Aorta (tissue), 5 donors: ENCODE measurements at regions not wholly inside any gene's neighbourhood (a gene's known extent, or its start where the extent isn't known, plus 50 kb on each side); places are given as distances from the start of the nearest gene placed in this dataset.

ENCODE experiments used
- ATAC-seq: fragments of 200-7000 bp; cut with Tn5 transposase; one replicate; pipeline ENCODE4 v1.9.1; 2022; ENCODE audit warnings: moderate library complexity; ENCODE audit not compliant: low FRiP score
- DNase-seq, 2 donors: peaks; one replicate each; pipeline ENCODE4 v3.0.0-alpha.2; 2020
- H3K27ac ChIP-seq, 2 donors: one replicate each; pipeline ENCODE4 v1.5.1; 2013; ENCODE audit warnings: low read length in 2 of 2, mild to moderate bottlenecking in 2 of 2, moderate library complexity in 2 of 2, control low read depth in 1 of 2, inconsistent platforms in 1 of 2, low read depth in 1 of 2
- H3K27me3 ChIP-seq, 2 donors: one replicate each; pipeline ENCODE4 v1.6.1; 2013; ENCODE audit warnings: control low read depth in 1 of 2, low read length in 1 of 2, mild to moderate bottlenecking in 1 of 2, moderate library complexity in 1 of 2; ENCODE audit not compliant: insufficient read depth in 2 of 2, control insufficient read depth in 1 of 2
- H3K36me3 ChIP-seq, 2 donors: one replicate each; pipeline ENCODE4 v1.6.1; 2013; ENCODE audit warnings: control low read depth in 1 of 2, low read length in 1 of 2, mild to moderate bottlenecking in 1 of 2; ENCODE audit not compliant: insufficient read depth in 2 of 2, control insufficient read depth in 1 of 2
- H3K4me1 ChIP-seq, 2 donors: one replicate each; pipeline ENCODE4 v1.6.1; 2013; ENCODE audit warnings: low read length in 2 of 2, control low read depth in 1 of 2, mild to moderate bottlenecking in 1 of 2, moderate library complexity in 1 of 2; ENCODE audit not compliant: insufficient read depth in 2 of 2, control insufficient read depth in 1 of 2
- H3K4me3 ChIP-seq, 2 donors: one replicate each; pipeline ENCODE4 v1.5.1; 2013; ENCODE audit warnings: low read length in 2 of 2, control low read depth in 1 of 2, mild to moderate bottlenecking in 1 of 2
- H3K9me3 ChIP-seq: one replicate; pipeline ENCODE4 v1.6.1; 2013; ENCODE audit warnings: mild to moderate bottlenecking, low read length; ENCODE audit not compliant: control insufficient read depth
- WGBS, 2 donors: extraction: QIAGEN DNeasy Blood & Tissue Kit; methylation state at CpG; one replicate each; pipeline ENCODE4 v1.1.7; 2013; 5-methylcytosine and 5-hydroxymethylcytosine counted together
- intact Hi-C, 2 donors: fragments of 100-400 bp; cut with DNase I; formaldehyde crosslinking; loops; one replicate each; pipeline versions ENCODE4 v1.14.2 to v1.15.0; 2022
- donor health status: healthy with polysubstance abuse.
- donor health status: Bipolar disorder and iron deficiency.
- donor health status: DM: no; HTN: no; CAD: no.
- donor health status: DM: no; HTN: no; CAD: no.
- donor health status: DM: yes; HTN: yes; CAD: no.

DNA sequence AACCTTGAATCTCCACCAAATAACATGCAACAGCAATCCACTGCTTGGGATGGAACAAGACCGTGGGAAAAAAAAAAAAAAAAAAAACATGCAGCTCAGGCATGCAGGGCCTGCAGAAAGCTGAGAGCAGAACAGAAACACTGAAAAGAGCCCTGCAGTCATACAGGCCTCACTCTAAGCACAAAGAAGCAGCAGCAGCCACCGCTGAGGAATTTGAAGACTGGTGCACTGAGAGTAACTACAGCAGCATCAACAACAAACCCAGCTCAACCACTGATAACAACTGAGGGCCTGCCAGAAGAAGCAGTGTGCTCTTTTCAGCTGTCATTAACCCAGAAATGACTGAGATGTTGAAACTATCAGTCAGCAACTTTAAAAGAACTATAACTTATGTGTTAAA is 354.7 kb upstream of the TMTC1 start:
- DNase-seq (no peak), ATAC-seq (no peak)
- intact Hi-C loops: no loop called here
- Histone ChIP-seq H3K27ac (no peak overlapping the region), H3K4me1 (peaks cover 0 to 2% of the 10 kb centered on the region in 2 donors), H3K4me3 (no peak overlapping the region), H3K9me3 (no peaks in the 10 kb centered on the region), H3K36me3 (no peaks in the 10 kb centered on the region), H3K27me3 (no peaks in the 10 kb centered on the region)
- 40 to 46% methylated on average over 2 of the region's 2 CpGs for WGBS, 2 donors

DNA sequence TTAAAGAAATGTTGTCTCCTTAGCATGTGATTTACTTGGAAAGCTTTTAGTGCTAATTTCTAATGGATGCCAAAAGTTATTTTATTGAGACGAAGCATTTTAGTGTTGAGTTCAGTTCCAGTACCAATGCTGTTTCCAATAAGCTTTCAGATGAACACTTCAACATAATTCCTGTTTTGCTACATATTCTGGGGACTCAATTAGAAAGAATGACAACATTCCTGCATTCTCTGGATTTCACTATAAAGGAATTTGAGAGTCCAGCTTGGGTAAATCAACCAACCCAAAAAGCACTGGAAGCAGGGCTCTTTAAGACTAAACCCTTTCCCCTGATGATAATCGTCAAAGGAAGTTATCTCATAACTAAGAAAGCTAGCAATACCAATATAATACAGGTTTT is 353.0 kb upstream of the TMTC1 start:
- Histone ChIP-seq H3K27ac (no peak overlapping the region), H3K4me1 (no peaks in the 10 kb centered on the region), H3K9me3 (no peaks in the 10 kb centered on the region), H3K27me3 (no peaks in the 10 kb centered on the region), H3K36me3 (no peaks in the 10 kb centered on the region), H3K4me3 (no peak overlapping the region)
- DNase-seq (no peak), ATAC-seq (no peak)
- 21 to 39% methylated on average over 2 of the region's 2 CpGs for WGBS, 2 donors
- intact Hi-C loops: no loop called here

DNA sequence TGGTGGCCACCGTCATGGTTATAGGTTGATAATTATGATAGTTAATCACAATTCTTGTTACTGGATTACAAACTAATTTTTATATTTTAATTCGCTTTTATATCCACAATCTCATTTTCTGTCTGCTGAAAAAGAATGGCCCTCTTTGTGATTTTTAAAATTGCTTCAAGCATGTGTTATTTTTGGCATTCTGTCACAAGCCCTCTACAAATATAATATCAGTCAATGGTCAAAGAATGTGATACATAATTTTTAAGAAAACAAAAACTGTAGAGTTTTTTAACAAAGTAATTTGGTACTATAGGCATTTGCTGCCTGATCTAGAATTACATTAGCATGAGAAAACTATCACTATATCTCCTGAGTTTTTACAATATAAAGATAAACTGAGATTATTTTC is 352.0 kb upstream of the TMTC1 start:
- H3K4me3 ChIP-seq: no peak overlapping the region
- H3K27ac ChIP-seq: no peak overlapping the region
- DNase-seq (no peak), ATAC-seq (no peak)
- intact Hi-C loops: no loop called here
- no peaks in the 10 kb centered on the region for H3K9me3 ChIP-seq
- WGBS, 2 donors: 18 to 19% methylated on average over 2 of the region's 2 CpGs
- no peaks in the 10 kb centered on the region for H3K36me3 ChIP-seq
- no peaks in the 10 kb centered on the region for H3K4me1 ChIP-seq
- H3K27me3 ChIP-seq: no peaks in the 10 kb centered on the region

DNA sequence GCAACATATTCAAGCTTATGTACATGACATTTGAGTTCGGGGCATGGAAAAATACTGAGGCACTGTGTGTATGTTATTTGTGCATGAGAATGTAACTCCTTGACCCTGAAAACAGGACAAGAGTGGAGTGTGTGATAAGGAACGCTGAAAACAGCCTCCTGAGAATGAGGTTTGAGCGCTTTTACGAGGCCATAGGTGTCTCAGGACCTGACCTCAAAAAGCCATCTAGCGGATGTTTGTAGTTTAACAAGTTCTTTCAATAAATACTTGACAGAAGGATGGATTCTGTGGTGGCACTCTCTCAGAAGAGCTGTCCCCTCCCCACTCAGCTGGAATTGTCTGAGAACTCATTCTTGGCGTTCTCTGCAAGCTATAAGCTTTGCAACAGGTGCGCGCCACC is 350.5 kb upstream of the TMTC1 start:
- Histone ChIP-seq H3K4me1 (no peaks in the 10 kb centered on the region), H3K36me3 (no peaks in the 10 kb centered on the region), H3K27ac (no peak overlapping the region), H3K27me3 (no peaks in the 10 kb centered on the region), H3K4me3 (no peak overlapping the region), H3K9me3 (no peaks in the 10 kb centered on the region)
- no peak for ATAC-seq
- intact Hi-C loops: no loop called here
- DNase-seq: no peak
- WGBS, 2 donors: 90 to 92% methylated on average over 8 of the region's 8 CpGs

DNA sequence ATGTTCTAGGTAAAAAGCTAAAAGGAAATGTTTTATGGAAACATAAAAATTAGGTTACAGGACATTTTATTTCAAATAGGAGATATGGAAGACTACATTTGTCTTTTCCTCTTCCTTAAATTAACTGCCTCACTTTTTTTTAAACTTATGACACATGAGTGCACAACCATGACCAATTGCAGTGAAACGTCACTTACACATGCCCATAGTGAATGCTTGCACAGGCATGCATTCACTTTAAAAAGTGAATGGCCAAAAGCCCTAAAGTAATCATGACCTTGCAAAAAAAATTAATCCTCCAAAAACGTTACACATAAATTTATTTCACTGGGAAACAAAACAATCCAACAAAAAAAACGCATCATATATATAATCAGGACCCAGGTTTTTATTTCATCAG is 343.2 kb upstream of the TMTC1 start:
- H3K4me3 ChIP-seq: no peak overlapping the region
- DNase-seq (no peak), ATAC-seq (no peak)
- no peak overlapping the region for H3K27ac ChIP-seq
- H3K27me3 ChIP-seq: peaks cover 0 to 3% of the 10 kb centered on the region in 2 donors
- no peaks in the 10 kb centered on the region for H3K9me3 ChIP-seq
- H3K4me1 ChIP-seq: no peaks in the 10 kb centered on the region
- WGBS, 2 donors: 70 to 72% methylated on average over 3 of the region's 3 CpGs
- intact Hi-C loops: no loop called here
- peaks cover 0 to 2% of the 10 kb centered on the region in 2 donors for H3K36me3 ChIP-seq

DNA sequence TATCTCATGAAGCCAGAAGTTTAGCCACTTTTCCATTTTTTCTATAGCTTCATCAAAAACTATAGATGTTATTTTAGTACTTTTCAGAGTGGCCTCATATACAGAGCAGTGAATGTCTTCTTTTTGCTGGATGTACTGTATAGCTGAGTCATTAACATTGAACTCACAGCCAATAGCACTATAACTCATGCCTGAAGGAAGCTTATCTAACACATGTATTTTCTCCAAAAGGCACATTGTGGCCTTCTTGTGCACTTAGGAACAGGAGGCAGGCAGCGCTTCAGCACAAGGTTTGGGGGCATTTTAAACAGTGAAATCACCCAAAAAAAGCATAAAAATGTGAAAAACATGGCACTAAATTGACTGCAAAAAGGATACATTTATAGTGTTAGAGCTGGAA is 336.8 kb upstream of the TMTC1 start:
- DNase-seq (no peak), ATAC-seq (no peak)

DNA sequence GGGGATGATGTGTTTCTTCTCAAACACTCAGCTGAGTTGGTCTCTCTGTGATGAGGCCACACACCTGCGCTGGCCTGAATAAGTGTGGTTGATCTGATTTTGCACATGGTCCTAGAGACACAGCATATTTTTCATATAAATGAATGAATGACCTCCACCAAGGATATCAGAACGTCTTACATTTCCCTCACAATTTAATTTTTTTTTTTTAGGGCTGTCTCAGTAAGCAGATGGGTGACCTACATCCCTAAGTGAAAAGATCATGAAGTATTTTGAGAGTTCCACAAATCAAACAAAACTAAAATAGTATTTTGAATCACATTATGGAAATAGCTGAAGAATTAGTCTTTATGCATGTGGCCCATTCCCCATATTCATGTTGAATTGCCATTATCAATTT is 333.7 kb upstream of the TMTC1 start:
- no peaks in the 10 kb centered on the region for H3K9me3 ChIP-seq
- intact Hi-C loops: no loop called here

More for the DNA sequence above, 336.8 kb upstream of the TMTC1 start:
- H3K9me3 ChIP-seq: no peaks in the 10 kb centered on the region
- H3K4me1 ChIP-seq: no peaks in the 10 kb centered on the region
- H3K27ac ChIP-seq: no peak overlapping the region
- intact Hi-C loops: no loop called here
- peaks cover 0 to 2% of the 10 kb centered on the region in 2 donors for H3K36me3 ChIP-seq
- H3K27me3 ChIP-seq: peaks cover 0 to 3% of the 10 kb centered on the region in 2 donors
- WGBS, 2 donors: 52 to 55% methylated on average over 1 of the region's 1 CpG
- H3K4me3 ChIP-seq: no peak overlapping the region

DNA sequence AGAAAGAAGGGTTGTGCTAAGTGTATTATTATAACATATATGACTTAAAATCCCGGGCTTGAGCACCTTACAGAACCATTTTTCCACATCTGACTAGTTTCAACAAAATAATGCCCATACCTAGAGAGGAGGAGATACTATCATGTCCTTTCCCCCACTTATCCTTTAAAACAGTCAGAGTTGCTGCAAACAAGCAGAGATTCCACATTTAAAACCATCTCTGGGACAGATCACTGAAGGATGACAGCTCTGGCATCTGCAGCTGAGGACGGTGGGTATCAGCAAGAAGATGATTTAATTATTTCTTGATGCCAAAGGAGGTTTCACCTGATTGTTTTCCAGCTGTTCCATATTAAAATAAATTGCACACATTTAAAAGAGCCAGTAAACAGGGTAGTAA is 328.0 kb upstream of the TMTC1 start:
- Histone ChIP-seq H3K9me3 (peaks cover 2% of the 10 kb centered on the region), H3K4me3 (no peak overlapping the region), H3K27me3 (peaks cover 0 to 2% of the 10 kb centered on the region in 2 donors), H3K4me1 (no peaks in the 10 kb centered on the region), H3K27ac (no peak overlapping the region), H3K36me3 (no peaks in the 10 kb centered on the region)
- no peak for DNase-seq
- 81 to 87% methylated on average over 2 of the region's 2 CpGs for WGBS, 2 donors
- intact Hi-C loops: no loop called here
- no peak for ATAC-seq

More for the DNA sequence above, 333.7 kb upstream of the TMTC1 start:
- 85% methylated on average over 2 of the region's 2 CpGs for WGBS, 2 donors
- Histone ChIP-seq H3K27me3 (no peaks in the 10 kb centered on the region), H3K4me1 (no peaks in the 10 kb centered on the region), H3K36me3 (no peaks in the 10 kb centered on the region), H3K4me3 (no peak overlapping the region), H3K27ac (no peak overlapping the region)
- DNase-seq (no peak), ATAC-seq (no peak)

DNA sequence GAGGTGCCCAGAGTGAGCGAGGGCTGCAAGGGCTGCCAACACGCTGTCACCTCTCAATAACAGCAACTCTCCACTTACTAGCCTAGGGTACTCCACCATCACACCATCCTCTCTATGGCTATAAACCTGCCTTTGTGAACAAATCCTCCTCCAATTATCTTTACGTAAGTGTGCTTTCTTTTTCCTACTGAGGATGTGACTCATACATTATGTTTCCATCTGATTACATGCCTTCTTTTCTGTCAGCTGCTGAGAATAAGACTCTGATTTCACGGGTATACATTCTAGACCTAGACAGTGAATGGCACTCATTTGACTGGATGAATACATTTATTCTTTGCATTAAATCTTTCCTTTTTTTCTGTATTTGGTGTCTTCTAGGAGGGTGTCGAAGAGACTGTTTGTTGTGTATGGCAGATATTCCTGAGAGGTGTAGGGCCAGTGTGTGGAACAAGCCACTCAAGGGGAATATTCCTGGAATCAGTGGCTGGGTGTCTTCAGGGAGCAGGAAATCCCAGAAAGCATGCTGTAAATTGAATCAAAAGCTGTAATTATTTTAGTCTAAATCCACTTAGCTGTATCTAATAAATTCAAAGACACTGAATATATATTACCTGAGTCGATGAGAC is 327.3 kb upstream of the TMTC1 start:
- DNase-seq (no peak), ATAC-seq (no peak)
- intact Hi-C loops: no loop called here
- Histone ChIP-seq H3K4me1 (no peaks in the 10 kb centered on the region), H3K27me3 (peaks cover 0 to 2% of the 10 kb centered on the region in 2 donors), H3K4me3 (no peak overlapping the region), H3K9me3 (peaks cover 2% of the 10 kb centered on the region), H3K27ac (no peak overlapping the region), H3K36me3 (no peaks in the 10 kb centered on the region)
- 87 to 91% methylated on average over 6 of the region's 6 CpGs for WGBS, 2 donors
